ENCODE measurements at regions not wholly inside any gene's neighbourhood (a gene's known extent, or its start where the extent isn't known, plus 50 kb on each side); places are given as distances from the start of the nearest gene placed in this dataset.
A peak's percentile ranks its signal among the peaks of the same experiment; 100 is the strongest.
"Not testable (repeated sequence)": the region's sequence is repeated elsewhere in the genome, so short reads cannot be mapped to it uniquely, and the experiment has no call there.

DNA sequence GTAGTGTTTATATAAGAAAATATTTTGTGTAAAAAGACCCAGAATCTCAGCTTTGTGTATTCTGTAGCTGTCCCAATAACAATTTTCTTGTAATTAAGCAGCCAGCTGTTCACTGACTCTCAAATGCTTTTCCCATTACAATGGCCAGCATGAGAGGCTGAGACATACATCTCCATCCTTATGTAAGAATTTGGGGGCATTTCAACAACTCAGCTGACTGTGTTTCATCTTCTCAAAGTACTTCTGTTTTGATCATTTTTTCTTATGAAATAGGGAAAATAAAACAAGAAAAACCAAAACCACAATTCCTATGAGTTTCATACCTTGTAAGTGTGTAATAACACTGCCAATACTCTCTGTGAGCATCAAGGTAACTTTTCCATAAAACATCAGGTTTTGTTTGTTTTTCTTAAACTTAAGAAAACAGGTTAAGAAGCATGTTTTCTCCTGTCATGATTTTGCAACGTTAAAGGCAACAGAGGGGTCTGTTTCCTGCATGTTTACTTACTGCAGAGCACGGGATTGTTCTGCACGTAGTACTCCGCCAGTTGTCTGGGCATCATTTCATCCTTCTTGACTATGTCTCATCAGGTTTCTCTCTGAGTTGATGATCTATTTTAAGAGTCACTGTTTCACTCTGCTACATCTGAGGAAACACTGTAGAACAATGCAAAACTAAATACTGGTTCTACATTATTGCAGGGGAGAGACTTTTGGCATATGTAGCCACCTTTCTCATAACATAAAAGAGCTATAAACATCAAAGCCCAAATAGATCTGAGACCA lies 62.9 kb upstream of the CYRIA start:
- TF ChIP-seq, protein P1, sequence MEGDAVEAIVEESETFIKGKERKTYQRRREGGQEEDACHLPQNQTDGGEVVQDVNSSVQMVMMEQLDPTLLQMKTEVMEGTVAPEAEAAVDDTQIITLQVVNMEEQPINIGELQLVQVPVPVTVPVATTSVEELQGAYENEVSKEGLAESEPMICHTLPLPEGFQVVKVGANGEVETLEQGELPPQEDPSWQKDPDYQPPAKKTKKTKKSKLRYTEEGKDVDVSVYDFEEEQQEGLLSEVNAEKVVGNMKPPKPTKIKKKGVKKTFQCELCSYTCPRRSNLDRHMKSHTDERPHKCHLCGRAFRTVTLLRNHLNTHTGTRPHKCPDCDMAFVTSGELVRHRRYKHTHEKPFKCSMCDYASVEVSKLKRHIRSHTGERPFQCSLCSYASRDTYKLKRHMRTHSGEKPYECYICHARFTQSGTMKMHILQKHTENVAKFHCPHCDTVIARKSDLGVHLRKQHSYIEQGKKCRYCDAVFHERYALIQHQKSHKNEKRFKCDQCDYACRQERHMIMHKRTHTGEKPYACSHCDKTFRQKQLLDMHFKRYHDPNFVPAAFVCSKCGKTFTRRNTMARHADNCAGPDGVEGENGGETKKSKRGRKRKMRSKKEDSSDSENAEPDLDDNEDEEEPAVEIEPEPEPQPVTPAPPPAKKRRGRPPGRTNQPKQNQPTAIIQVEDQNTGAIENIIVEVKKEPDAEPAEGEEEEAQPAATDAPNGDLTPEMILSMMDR (IDR thresholded peaks at IDR 0.05; ENCODE audit: borderline replicate concordance, control extremely low read depth, extremely low read depth, insufficient read depth, missing control alignments), result no peak
- in situ Hi-C loops (cut with MboI; ENCODE audit: low sequenced_read_pairs, unreplicated experiment), result no loop called here
- peak; percentile 16 for DNase-seq (ENCODE audit: low spot score)

- DNase-seq (ENCODE audit: low spot score); in situ Hi-C loops (cut with MboI; ENCODE audit: low sequenced_read_pairs, unreplicated experiment): not testable (repeated sequence)
Measured at GRCh38 chr2:16727849-16728248, 62.2 kb upstream of the CYRIA start.

GRCh38 chr2:16727256-16727655 lies 61.6 kb upstream of the CYRIA start:
- in situ Hi-C loops (cut with MboI; ENCODE audit: low sequenced_read_pairs, unreplicated experiment), result no loop called here
- DNase-seq (ENCODE audit: low spot score), result no peak
- TF ChIP-seq, protein P1 (IDR thresholded peaks at IDR 0.05; ENCODE audit: borderline replicate concordance, control extremely low read depth, extremely low read depth, insufficient read depth, missing control alignments), result no peak

- TF ChIP-seq, protein P1 (IDR thresholded peaks at IDR 0.05; ENCODE audit: borderline replicate concordance, control extremely low read depth, extremely low read depth, insufficient read depth, missing control alignments), result no peak
- DNase-seq (ENCODE audit: low spot score), result no peak
- in situ Hi-C loops (cut with MboI; ENCODE audit: low sequenced_read_pairs, unreplicated experiment), result no loop called here
Measured at GRCh38 chr2:16726577-16726976, 60.9 kb upstream of the CYRIA start.

DNA sequence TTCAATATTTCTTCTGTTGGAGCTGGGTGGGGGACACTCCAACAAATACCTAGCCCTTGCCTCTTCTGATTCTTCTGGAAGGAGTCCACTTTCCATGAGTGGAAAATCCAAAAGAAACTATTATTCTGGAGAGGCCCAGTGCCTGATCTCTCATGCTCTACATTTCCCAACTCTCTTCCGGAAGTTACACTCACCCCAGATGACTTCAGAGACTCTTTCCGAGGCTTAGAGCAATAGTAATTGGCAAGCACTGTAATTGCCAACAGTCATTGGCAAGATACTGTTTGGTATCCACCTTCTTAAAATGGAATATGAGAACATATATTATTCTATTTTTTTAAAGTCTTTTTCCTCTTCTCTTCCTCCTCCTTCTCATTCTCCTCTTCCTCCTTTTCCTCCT lies 60.5 kb upstream of the CYRIA start:
- in situ Hi-C loops (cut with MboI; ENCODE audit: low sequenced_read_pairs, unreplicated experiment), result no loop called here

GRCh38 chr2:16725549-16725948 lies 59.9 kb upstream of the CYRIA start:
- in situ Hi-C loops (cut with MboI; ENCODE audit: low sequenced_read_pairs, unreplicated experiment), result no loop called here
- DNase-seq (ENCODE audit: low spot score), result no peak
- TF ChIP-seq, protein P1 (IDR thresholded peaks at IDR 0.05; ENCODE audit: borderline replicate concordance, control extremely low read depth, extremely low read depth, insufficient read depth, missing control alignments), result no peak

More for the DNA sequence above, 60.5 kb upstream of the CYRIA start:
- TF ChIP-seq, protein P1 (IDR thresholded peaks at IDR 0.05; ENCODE audit: borderline replicate concordance, control extremely low read depth, extremely low read depth, insufficient read depth, missing control alignments), result no peak
- DNase-seq (ENCODE audit: low spot score), result no peak

- no peak for DNase-seq (ENCODE audit: low spot score)
- TF ChIP-seq, protein P1 (IDR thresholded peaks at IDR 0.05; ENCODE audit: borderline replicate concordance, control extremely low read depth, extremely low read depth, insufficient read depth, missing control alignments), result no peak
- in situ Hi-C loops (cut with MboI; ENCODE audit: low sequenced_read_pairs, unreplicated experiment), result no loop called here
Measured at GRCh38 chr2:16722677-16723076, 57.0 kb upstream of the CYRIA start.

Measured in GM13976 (cell line).